ENCODE measurements at regions not wholly inside any gene's neighbourhood (a gene's known extent, or its start where the extent isn't known, plus 50 kb on each side); places are given as distances from the start of the nearest gene placed in this dataset.

GRCh38 chr2:12861344-12861930, 144.7 kb downstream of the TRIB2 start:
- no peak for TF ChIP-seq TARDBP (IDR thresholded peaks at IDR 0.05)
- no peak for TF ChIP-seq FOXK2 (IDR thresholded peaks at IDR 0.05)
- no peak for TF ChIP-seq ZNF384 (IDR thresholded peaks at IDR 0.05)
- no peak for TF ChIP-seq SUZ12 (IDR thresholded peaks at IDR 0.05)
- no peak for TF ChIP-seq FOXM1 (IDR thresholded peaks at IDR 0.05; ENCODE audit: borderline replicate concordance)
- TF ChIP-seq FOXA1 (IDR thresholded peaks at IDR 0.05): no peak
- TF ChIP-seq LEF1 (IDR thresholded peaks at IDR 0.05; ENCODE audit: borderline replicate concordance): no peak

Measured in HEK293T (cell line).